ENCODE measurements at regions not wholly inside any gene's neighbourhood (a gene's known extent, or its start where the extent isn't known, plus 50 kb on each side); places are given as distances from the start of the nearest gene placed in this dataset.

- no peaks in the 10 kb centered on the region for H3K27me3 ChIP-seq (ENCODE audit: insufficient read depth, low read length)
- H3K4me2 ChIP-seq (ENCODE audit: low read length) = no peak overlapping the region
- H4K8ac ChIP-seq (ENCODE audit: low read depth, low read length) = no peak overlapping the region
- H2AFZ ChIP-seq (ENCODE audit: insufficient read depth, low read length, poor library complexity) = no peak overlapping the region
- H3K27ac ChIP-seq (ENCODE audit: low read depth, low read length) = no peak overlapping the region
- WGBS (ENCODE audit: extremely low coverage, insufficient coverage, insufficient read length) = no CpG with 5 or more reads among the region's 1 CpG
- peaks cover 2 to 3% of the 10 kb centered on the region in 2 experiments for H3K4me1 ChIP-seq (ENCODE audit: control insufficient read depth in 1 of 2, insufficient read depth in 2 of 2, low read length in 2 of 2)
- no peak overlapping the region for H2AK5ac ChIP-seq (ENCODE audit: low read length)
- no peak overlapping the region for H2BK12ac ChIP-seq (ENCODE audit: low read length)
- no peak overlapping the region for H3K4me3 ChIP-seq (ENCODE audit: low read depth, low read length)
- no peak overlapping the region for H3K4ac ChIP-seq (ENCODE audit: low read depth, low read length)
- no peak overlapping the region for H3K23ac ChIP-seq (ENCODE audit: low read length)
- no peak overlapping the region for H2BK5ac ChIP-seq (ENCODE audit: low read depth, low read length, poor library complexity)
- no peaks in the 10 kb centered on the region for H3K36me3 ChIP-seq (ENCODE audit: control insufficient read depth in 1 of 2, insufficient read depth in 2 of 2, low read length in 2 of 2)
- no peak overlapping the region for H3K18ac ChIP-seq (ENCODE audit: low read length)
- no peaks in the 10 kb centered on the region for H3K79me2 ChIP-seq (ENCODE audit: control insufficient read depth, insufficient read depth, low read length, poor library complexity)
- no peaks in the 10 kb centered on the region for H3K9me3 ChIP-seq (ENCODE audit: insufficient read depth, low read depth, low read length)
- H3K79me1 ChIP-seq (ENCODE audit: low read length) = peaks cover 5% of the 10 kb centered on the region
- no peak overlapping the region for H2BK120ac ChIP-seq (ENCODE audit: insufficient read depth, low read length, poor library complexity)
- no peak for DNase-seq
- no peak overlapping the region for H3K9ac ChIP-seq (ENCODE audit: low read length)
- no peak overlapping the region for H4K91ac ChIP-seq (ENCODE audit: low read depth, low read length)
- H3K14ac ChIP-seq (ENCODE audit: low read length) = no peak overlapping the region
- H4K12ac ChIP-seq (ENCODE audit: low read depth, low read length) = no peak overlapping the region
These were observed 616.2 kb downstream of the PRELID2 start for GRCh38 chr5:145218982-145219381.

DNA sequence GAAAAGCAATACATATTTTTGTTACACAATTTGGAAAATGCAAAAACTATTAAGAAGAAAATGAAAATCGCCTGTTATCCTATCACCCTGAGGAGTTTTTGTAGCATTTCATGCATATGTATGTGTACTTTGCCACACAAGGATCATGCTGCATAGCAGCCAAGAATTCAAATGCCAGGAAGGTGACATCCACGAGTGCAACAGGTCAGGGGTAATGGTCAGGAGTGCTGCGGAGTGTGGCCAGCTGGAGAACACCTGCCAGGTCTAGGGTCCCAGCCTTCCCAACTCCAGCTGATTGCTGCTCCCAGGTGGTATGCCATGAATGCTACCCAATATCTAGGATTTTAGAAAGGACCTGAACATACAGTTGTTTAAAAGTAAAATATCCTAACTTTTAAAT lies 617.1 kb downstream of the PRELID2 start:
- Histone ChIP-seq H3K14ac (ENCODE audit: low read length) (no peak overlapping the region), H3K18ac (ENCODE audit: low read length) (no peak overlapping the region), H3K4me3 (ENCODE audit: low read depth, low read length) (no peak overlapping the region), H2AFZ (ENCODE audit: insufficient read depth, low read length, poor library complexity) (no peak overlapping the region), H3K4me1 (ENCODE audit: control insufficient read depth in 1 of 2, insufficient read depth in 2 of 2, low read length in 2 of 2) (peaks cover 2 to 3% of the 10 kb centered on the region in 2 experiments), H3K23ac (ENCODE audit: low read length) (no peak overlapping the region), H2BK5ac (ENCODE audit: low read depth, low read length, poor library complexity) (no peak overlapping the region), H3K27ac (ENCODE audit: low read depth, low read length) (no peak overlapping the region), H3K4ac (ENCODE audit: low read depth, low read length) (no peak overlapping the region), H2BK12ac (ENCODE audit: low read length) (no peak overlapping the region), H4K8ac (ENCODE audit: low read depth, low read length) (no peak overlapping the region), H3K79me2 (ENCODE audit: control insufficient read depth, insufficient read depth, low read length, poor library complexity) (no peaks in the 10 kb centered on the region), H3K36me3 (ENCODE audit: control insufficient read depth in 1 of 2, insufficient read depth in 2 of 2, low read length in 2 of 2) (no peaks in the 10 kb centered on the region), H2BK120ac (ENCODE audit: insufficient read depth, low read length, poor library complexity) (no peak overlapping the region), H3K9ac (ENCODE audit: low read length) (no peak overlapping the region), H2AK5ac (ENCODE audit: low read length) (no peak overlapping the region), H3K4me2 (ENCODE audit: low read length) (no peak overlapping the region), H4K91ac (ENCODE audit: low read depth, low read length) (no peak overlapping the region), H3K79me1 (ENCODE audit: low read length) (peaks cover 3% of the 10 kb centered on the region), H3K9me3 (ENCODE audit: insufficient read depth, low read depth, low read length) (no peaks in the 10 kb centered on the region), H3K27me3 (ENCODE audit: insufficient read depth, low read length) (no peaks in the 10 kb centered on the region), H4K12ac (ENCODE audit: low read depth, low read length) (no peak overlapping the region)
- DNase-seq = no peak
- no CpG with 5 or more reads among the region's 3 CpGs for WGBS (ENCODE audit: extremely low coverage, insufficient coverage, insufficient read length)

- no peak overlapping the region for H4K12ac ChIP-seq (ENCODE audit: low read depth, low read length)
- no peak overlapping the region for H3K14ac ChIP-seq (ENCODE audit: low read length)
- H3K4me2 ChIP-seq (ENCODE audit: low read length) = no peak overlapping the region
- no peak overlapping the region for H2BK12ac ChIP-seq (ENCODE audit: low read length)
- no peak overlapping the region for H3K4me3 ChIP-seq (ENCODE audit: low read depth, low read length)
- no peaks in the 10 kb centered on the region for H3K36me3 ChIP-seq (ENCODE audit: control insufficient read depth in 1 of 2, insufficient read depth in 2 of 2, low read length in 2 of 2)
- no peak overlapping the region for H4K8ac ChIP-seq (ENCODE audit: low read depth, low read length)
- no peak overlapping the region for H2AFZ ChIP-seq (ENCODE audit: insufficient read depth, low read length, poor library complexity)
- H3K79me2 ChIP-seq (ENCODE audit: control insufficient read depth, insufficient read depth, low read length, poor library complexity) = no peaks in the 10 kb centered on the region
- no peak overlapping the region for H2AK5ac ChIP-seq (ENCODE audit: low read length)
- no peak overlapping the region for H3K4ac ChIP-seq (ENCODE audit: low read depth, low read length)
- no peak overlapping the region for H2BK120ac ChIP-seq (ENCODE audit: insufficient read depth, low read length, poor library complexity)
- no peaks in the 10 kb centered on the region for H3K9me3 ChIP-seq (ENCODE audit: insufficient read depth, low read depth, low read length)
- peak overlapping the region; percentile 22 for H3K23ac ChIP-seq (ENCODE audit: low read length)
- H3K4me1 ChIP-seq (ENCODE audit: control insufficient read depth in 1 of 2, insufficient read depth in 2 of 2, low read length in 2 of 2) = peaks cover 0 to 2% of the 10 kb centered on the region in 2 experiments
- H3K79me1 ChIP-seq (ENCODE audit: low read length) = no peaks in the 10 kb centered on the region
- no peak overlapping the region for H3K9ac ChIP-seq (ENCODE audit: low read length)
- H2BK5ac ChIP-seq (ENCODE audit: low read depth, low read length, poor library complexity) = no peak overlapping the region
- H4K91ac ChIP-seq (ENCODE audit: low read depth, low read length) = no peak overlapping the region
- H3K27me3 ChIP-seq (ENCODE audit: insufficient read depth, low read length) = no peaks in the 10 kb centered on the region
- H3K27ac ChIP-seq (ENCODE audit: low read depth, low read length) = no peak overlapping the region
- H3K18ac ChIP-seq (ENCODE audit: low read length) = no peak overlapping the region
- DNase-seq = no peak
- no CpG with 5 or more reads among the region's 3 CpGs for WGBS (ENCODE audit: extremely low coverage, insufficient coverage, insufficient read length)
These were observed 625.1 kb downstream of the PRELID2 start for GRCh38 chr5:145210020-145210419.

DNA sequence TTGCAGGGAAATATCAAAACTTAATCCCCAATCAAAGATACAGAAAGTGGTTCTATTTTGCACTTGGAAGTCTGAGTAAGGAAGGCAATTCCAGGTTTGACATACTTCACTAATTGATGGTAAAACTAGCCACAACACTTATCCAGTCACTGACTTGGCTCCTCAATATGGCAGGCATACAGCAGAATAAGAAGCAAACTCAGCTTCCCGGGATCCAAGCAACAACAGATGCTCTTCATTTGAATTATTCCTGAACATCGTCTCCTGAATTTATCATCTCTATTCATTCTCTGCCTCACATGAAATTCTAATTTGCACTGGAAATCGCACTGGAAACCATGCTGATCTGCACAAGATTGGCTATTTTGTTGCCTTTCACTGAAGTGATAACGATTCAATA lies 629.6 kb downstream of the PRELID2 start:
- Histone ChIP-seq H3K4me1 (ENCODE audit: control insufficient read depth in 1 of 2, insufficient read depth in 2 of 2, low read length in 2 of 2) (peaks cover 0 to 2% of the 10 kb centered on the region in 2 experiments), H3K4ac (ENCODE audit: low read depth, low read length) (no peak overlapping the region), H3K27me3 (ENCODE audit: insufficient read depth, low read length) (no peaks in the 10 kb centered on the region), H2BK5ac (ENCODE audit: low read depth, low read length, poor library complexity) (no peak overlapping the region), H3K27ac (ENCODE audit: low read depth, low read length) (no peak overlapping the region), H4K8ac (ENCODE audit: low read depth, low read length) (no peak overlapping the region), H2AFZ (ENCODE audit: insufficient read depth, low read length, poor library complexity) (no peak overlapping the region), H3K18ac (ENCODE audit: low read length) (no peak overlapping the region), H3K23ac (ENCODE audit: low read length) (no peak overlapping the region), H3K79me2 (ENCODE audit: control insufficient read depth, insufficient read depth, low read length, poor library complexity) (no peaks in the 10 kb centered on the region), H3K79me1 (ENCODE audit: low read length) (no peaks in the 10 kb centered on the region), H2BK12ac (ENCODE audit: low read length) (no peak overlapping the region), H2AK5ac (ENCODE audit: low read length) (no peak overlapping the region), H4K12ac (ENCODE audit: low read depth, low read length) (no peak overlapping the region), H3K4me2 (ENCODE audit: low read length) (no peak overlapping the region), H3K4me3 (ENCODE audit: low read depth, low read length) (no peak overlapping the region), H3K9ac (ENCODE audit: low read length) (no peak overlapping the region), H3K14ac (ENCODE audit: low read length) (no peak overlapping the region), H3K9me3 (ENCODE audit: insufficient read depth, low read depth, low read length) (no peaks in the 10 kb centered on the region), H3K36me3 (ENCODE audit: control insufficient read depth in 1 of 2, insufficient read depth in 2 of 2, low read length in 2 of 2) (no peaks in the 10 kb centered on the region), H2BK120ac (ENCODE audit: insufficient read depth, low read length, poor library complexity) (no peak overlapping the region), H4K91ac (ENCODE audit: low read depth, low read length) (no peak overlapping the region)
- WGBS (ENCODE audit: extremely low coverage, insufficient coverage, insufficient read length) = no CpG with 5 or more reads among the region's 4 CpGs
- DNase-seq = no peak

Measured in trophoblast cell (in vitro differentiated cells and primary cell).